ENCODE measurements at regions not wholly inside any gene's neighbourhood (a gene's known extent, or its start where the extent isn't known, plus 50 kb on each side); places are given as distances from the start of the nearest gene placed in this dataset.
A peak's percentile ranks its signal among the peaks of the same experiment; 100 is the strongest.

DNA sequence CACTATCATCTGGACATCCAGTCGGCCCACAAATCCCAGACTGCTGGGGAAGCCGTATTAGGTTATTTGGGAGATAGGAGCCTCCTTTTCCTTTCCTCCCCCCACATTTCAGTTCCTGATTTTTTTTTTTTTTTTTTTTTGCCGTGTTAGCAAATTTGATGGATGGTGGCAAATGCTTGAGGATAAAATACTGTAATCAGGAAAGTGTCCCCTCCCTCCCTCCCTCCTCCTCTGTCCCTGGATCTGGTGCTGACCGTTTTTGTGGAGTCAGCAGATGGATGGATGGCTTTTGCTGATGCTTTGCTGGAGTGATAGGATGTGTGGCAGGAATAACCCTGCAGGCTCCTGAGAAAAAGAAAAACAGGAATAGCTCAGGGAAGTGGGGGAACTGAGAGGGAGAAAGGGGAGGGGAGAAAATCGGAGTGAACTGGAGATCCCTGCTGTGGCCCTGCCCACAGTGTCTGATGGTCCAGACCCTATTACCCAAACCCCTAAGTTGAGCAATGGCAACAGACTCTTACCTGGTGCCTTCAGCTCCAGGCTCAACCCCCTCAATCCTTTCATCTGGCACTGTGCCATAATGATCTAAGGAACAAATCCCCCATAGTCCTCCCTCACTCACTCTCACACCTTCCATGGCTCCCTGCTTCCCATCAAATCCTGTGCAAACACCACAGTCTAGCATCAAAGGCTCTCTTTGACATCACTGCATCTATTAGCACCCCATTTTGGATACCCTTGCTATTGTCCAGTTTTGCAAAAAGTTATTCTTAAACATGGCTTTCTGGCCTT lies 277.3 kb upstream of the CHD6 start:
- FAIRE-seq (no peak), ATAC-seq (no peak), DNase-seq (ENCODE audit: low spot score) (no peak)
- no peak overlapping the region for H2AFZ ChIP-seq (ENCODE audit: low read length)
- in situ Hi-C loops (cut with HindIII; ENCODE audit: extremely low pct_ligation_motif_present, low pct_unique_long_range_greater_than_20kb) (no loop called here), intact Hi-C loops (cut with micrococcal nuclease; ENCODE audit: unreplicated experiment) (no loop called here)
- no peak overlapping the region for H3K9ac ChIP-seq (ENCODE audit: insufficient read depth, low read depth, low read length)
- ChIA-PET POLR2A (no interaction called here), CTCF (ENCODE audit: low intra/inter-chr PET ratio, low total read pairs) (no interaction called here)
- no TSS peak for BruUV-seq (replicated peaks)
- H3K79me2 ChIP-seq (ENCODE audit: insufficient read depth, low read length), result no peaks in the 10 kb centered on the region
- no peaks in the 10 kb centered on the region for H3K9me3 ChIP-seq (ENCODE audit: low read length)
- H3K36me3 ChIP-seq (replicated peaks in 1 of 2; ENCODE audit: control insufficient read depth in 1 of 2, insufficient read depth in 2 of 2, low read length in 2 of 2), result no peaks in the 10 kb centered on the region
- H4K20me1 ChIP-seq (ENCODE audit: insufficient read depth, low read length), result no peaks in the 10 kb centered on the region
- no peaks in the 10 kb centered on the region for H3K4me1 ChIP-seq (ENCODE audit: insufficient read depth, low read length)
- no peak for TF ChIP-seq IKZF4 (CRISPR knock-in tag; IDR thresholded peaks at IDR 0.05; ENCODE audit: borderline replicate concordance, low read depth, not compliant biosample characterization)
- TF ChIP-seq RELA (CRISPR knock-in tag; IDR thresholded peaks at IDR 0.05), result no peak
- TF ChIP-seq MAFF (IDR thresholded peaks at IDR 0.05; ENCODE audit: low read depth, low read length), result peak; percentile 80
- TF ChIP-seq GABPB1 (CRISPR knock-in tag; IDR thresholded peaks at IDR 0.05), result no peak
- peak; percentile 84 to 91 for TF ChIP-seq MAFK (conservative IDR thresholded peaks at IDR 0.05 in 1 of 2, IDR thresholded peaks at IDR 0.05 in 1 of 2; ENCODE audit: low read length in 2 of 2)
- TF ChIP-seq LCORL (IDR thresholded peaks at IDR 0.05), result peak; percentile 48; the same call in 1 of the 2 replicates
- TF ChIP-seq LCORL (CRISPR knock-in tag; IDR thresholded peaks at IDR 0.05), result no peak
- no peak overlapping the region for H3K4me3 ChIP-seq (replicated peaks in 1 of 3; ENCODE audit: insufficient read depth in 1 of 3, low read depth in 2 of 3, low read length in 3 of 3)
- no peak overlapping the region for H3K4me2 ChIP-seq (ENCODE audit: low read depth, low read length)
- no peak overlapping the region for H3K27ac ChIP-seq (ENCODE audit: extremely low read length, insufficient read depth, low read length)
- 4% methylated on average over 5 of the region's 5 CpGs for WGBS (ENCODE audit: low lambda C conversion rate)
- H3K27me3 ChIP-seq (ENCODE audit: control insufficient read depth in 1 of 2, insufficient read depth in 2 of 2, low read length in 2 of 2), result no peaks in the 10 kb centered on the region

GRCh38 chr20:41894255-41894963 lies 276.2 kb upstream of the CHD6 start:
- FAIRE-seq (no peak), DNase-seq (ENCODE audit: low spot score) (no peak), ATAC-seq (no peak; the same call in 2 of the 3 replicates)
- intact Hi-C loops (cut with micrococcal nuclease; ENCODE audit: unreplicated experiment) (no loop called here), in situ Hi-C loops (cut with HindIII; ENCODE audit: extremely low pct_ligation_motif_present, low pct_unique_long_range_greater_than_20kb) (no loop called here)
- Histone ChIP-seq H3K79me2 (ENCODE audit: insufficient read depth, low read length) (no peaks in the 10 kb centered on the region), H3K4me2 (ENCODE audit: low read depth, low read length) (no peak overlapping the region), H3K4me3 (replicated peaks in 1 of 3; ENCODE audit: insufficient read depth in 1 of 3, low read depth in 2 of 3, low read length in 3 of 3) (no peak overlapping the region), H3K9me3 (ENCODE audit: low read length) (no peaks in the 10 kb centered on the region), H3K9ac (ENCODE audit: insufficient read depth, low read depth, low read length) (no peak overlapping the region), H3K4me1 (ENCODE audit: insufficient read depth, low read length) (no peaks in the 10 kb centered on the region), H3K36me3 (replicated peaks in 1 of 2; ENCODE audit: control insufficient read depth in 1 of 2, insufficient read depth in 2 of 2, low read length in 2 of 2) (no peaks in the 10 kb centered on the region), H3K27ac (ENCODE audit: extremely low read length, insufficient read depth, low read length) (no peak overlapping the region), H2AFZ (ENCODE audit: low read length) (no peak overlapping the region), H3K27me3 (ENCODE audit: control insufficient read depth in 1 of 2, insufficient read depth in 2 of 2, low read length in 2 of 2) (peaks cover 2 to 5% of the 10 kb centered on the region in 2 experiments; a peak in 2 of 5 replicates), H4K20me1 (ENCODE audit: insufficient read depth, low read length) (no peaks in the 10 kb centered on the region)
- CTCF ChIA-PET (ENCODE audit: low intra/inter-chr PET ratio, low total read pairs), result no interaction called here
- WGBS (ENCODE audit: low lambda C conversion rate), result 10% methylated on average over 10 of the region's 10 CpGs
- BruUV-seq (replicated peaks), result no TSS peak
- no peak for TF ChIP-seq ZNF773 (CRISPR knock-in tag; IDR thresholded peaks at IDR 0.05; ENCODE audit: borderline replicate concordance)
- TF ChIP-seq, protein P1, sequence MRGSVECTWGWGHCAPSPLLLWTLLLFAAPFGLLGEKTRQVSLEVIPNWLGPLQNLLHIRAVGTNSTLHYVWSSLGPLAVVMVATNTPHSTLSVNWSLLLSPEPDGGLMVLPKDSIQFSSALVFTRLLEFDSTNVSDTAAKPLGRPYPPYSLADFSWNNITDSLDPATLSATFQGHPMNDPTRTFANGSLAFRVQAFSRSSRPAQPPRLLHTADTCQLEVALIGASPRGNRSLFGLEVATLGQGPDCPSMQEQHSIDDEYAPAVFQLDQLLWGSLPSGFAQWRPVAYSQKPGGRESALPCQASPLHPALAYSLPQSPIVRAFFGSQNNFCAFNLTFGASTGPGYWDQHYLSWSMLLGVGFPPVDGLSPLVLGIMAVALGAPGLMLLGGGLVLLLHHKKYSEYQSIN (CRISPR knock-in tag; IDR thresholded peaks at IDR 0.05; ENCODE audit: borderline replicate concordance), result no peak
- no peak for TF ChIP-seq BORCS8-MEF2B (CRISPR knock-in tag; IDR thresholded peaks at IDR 0.05)
- no peak for TF ChIP-seq FOSL1 (CRISPR knock-in tag; IDR thresholded peaks at IDR 0.05; ENCODE audit: borderline replicate concordance)
- TF ChIP-seq, protein P2, sequence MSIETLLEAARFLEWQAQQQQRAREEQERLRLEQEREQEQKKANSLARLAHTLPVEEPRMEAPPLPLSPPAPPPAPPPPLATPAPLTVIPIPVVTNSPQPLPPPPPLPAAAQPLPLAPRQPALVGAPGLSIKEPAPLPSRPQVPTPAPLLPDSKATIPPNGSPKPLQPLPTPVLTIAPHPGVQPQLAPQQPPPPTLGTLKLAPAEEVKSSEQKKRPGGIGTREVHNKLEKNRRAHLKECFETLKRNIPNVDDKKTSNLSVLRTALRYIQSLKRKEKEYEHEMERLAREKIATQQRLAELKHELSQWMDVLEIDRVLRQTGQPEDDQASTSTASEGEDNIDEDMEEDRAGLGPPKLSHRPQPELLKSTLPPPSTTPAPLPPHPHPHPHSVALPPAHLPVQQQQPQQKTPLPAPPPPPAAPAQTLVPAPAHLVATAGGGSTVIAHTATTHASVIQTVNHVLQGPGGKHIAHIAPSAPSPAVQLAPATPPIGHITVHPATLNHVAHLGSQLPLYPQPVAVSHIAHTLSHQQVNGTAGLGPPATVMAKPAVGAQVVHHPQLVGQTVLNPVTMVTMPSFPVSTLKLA (IDR thresholded peaks at IDR 0.05), result peak; percentile 96
- no peak for TF ChIP-seq MXI1 (IDR thresholded peaks at IDR 0.05; ENCODE audit: borderline replicate concordance, low read depth, low read length)
- no peak for TF ChIP-seq ZNF317 (CRISPR knock-in tag; IDR thresholded peaks at IDR 0.05)
- POLR2A ChIA-PET, result no interaction called here
